HUES64 (cell line): ENCODE measurements at regions not wholly inside any gene's neighbourhood (a gene's known extent, or its start where the extent isn't known, plus 50 kb on each side); places are given as distances from the start of the nearest gene placed in this dataset.

Experiments used
- H3K27ac ChIP-seq: 2 replicates; pipeline ENCODE4 v1.7.0; 2013; ENCODE audit warnings: low read depth, low read length, inconsistent platforms
- H3K27me3 ChIP-seq: 2 replicates; pipeline ENCODE4 v1.6.1; 2013; ENCODE audit warnings: mild to moderate bottlenecking, low read length; ENCODE audit not compliant: insufficient read depth
- H3K36me3 ChIP-seq: 2 replicates; pipeline ENCODE4 v1.6.1; 2013; ENCODE audit warnings: mild to moderate bottlenecking, low read length; ENCODE audit not compliant: insufficient read depth
- H3K4me1 ChIP-seq: 2 replicates; pipeline ENCODE4 v1.6.1; 2013; ENCODE audit warnings: mild to moderate bottlenecking, low read length, moderate library complexity; ENCODE audit not compliant: insufficient read depth
- H3K4me3 ChIP-seq: 2 replicates; pipeline ENCODE4 v1.5.1; 2013; ENCODE audit warnings: mild to moderate bottlenecking, low read length, moderate library complexity
- H3K9ac ChIP-seq: 2 replicates; pipeline ENCODE4 v1.6.1; 2013; ENCODE audit warnings: mild to moderate bottlenecking, low read depth, low read length
- H3K9me3 ChIP-seq: 2 replicates; pipeline ENCODE4 v1.6.1; 2013; ENCODE audit warnings: low read depth, low read length; ENCODE audit not compliant: insufficient read depth
- WGBS: fragments of 150-250, 120-280 bp; methylation state at CpG from one replicate; pipeline ENCODE4 v1.1.7; 2013; ENCODE audit warnings: missing lambda C conversion rate; 5-methylcytosine and 5-hydroxymethylcytosine counted together

- H3K9me3 ChIP-seq: no peaks in the 10 kb centered on the region
- H3K4me3 ChIP-seq: no peak overlapping the region
- H3K27me3 ChIP-seq: no peaks in the 10 kb centered on the region
- H3K36me3 ChIP-seq: no peaks in the 10 kb centered on the region
- peaks cover 7% of the 10 kb centered on the region; the same call in 1 of the 2 replicates for H3K4me1 ChIP-seq
- H3K27ac ChIP-seq: no peak overlapping the region
- H3K9ac ChIP-seq: no peak overlapping the region
- WGBS: 71% methylated on average over 3 of the region's 4 CpGs
These were observed 180.4 kb upstream of the DTNBP1 start for GRCh38 chr6:15843226-15843625.

- WGBS: 82% methylated on average over 3 of the region's 3 CpGs
- H3K4me3 ChIP-seq: no peak overlapping the region
- H3K27ac ChIP-seq: no peak overlapping the region
- no peak overlapping the region for H3K9ac ChIP-seq
- no peaks in the 10 kb centered on the region for H3K9me3 ChIP-seq
- H3K4me1 ChIP-seq: peaks cover 7% of the 10 kb centered on the region; the same call in 1 of the 2 replicates
- no peaks in the 10 kb centered on the region for H3K27me3 ChIP-seq
- no peaks in the 10 kb centered on the region for H3K36me3 ChIP-seq
These were observed 179.9 kb upstream of the DTNBP1 start for GRCh38 chr6:15842727-15843117.

- Histone ChIP-seq H3K9me3 (no peaks in the 10 kb centered on the region), H3K27me3 (no peaks in the 10 kb centered on the region), H3K9ac (no peak overlapping the region), H3K4me1 (peaks cover 7% of the 10 kb centered on the region; the same call in 1 of the 2 replicates), H3K36me3 (no peaks in the 10 kb centered on the region), H3K4me3 (no peak overlapping the region), H3K27ac (no peak overlapping the region)
- WGBS: 90% methylated on average over 9 of the region's 9 CpGs
These were observed 179.3 kb upstream of the DTNBP1 start for GRCh38 chr6:15841937-15842726.

GRCh38 chr6:15839969-15840541 lies 177.2 kb upstream of the DTNBP1 start:
- Histone ChIP-seq H3K27ac (no peak overlapping the region), H3K27me3 (no peaks in the 10 kb centered on the region), H3K9me3 (no peaks in the 10 kb centered on the region), H3K36me3 (no peaks in the 10 kb centered on the region), H3K9ac (no peak overlapping the region), H3K4me1 (peaks cover 7% of the 10 kb centered on the region; the same call in 1 of the 2 replicates), H3K4me3 (no peak overlapping the region)
- 93% methylated on average over 5 of the region's 5 CpGs for WGBS

- Histone ChIP-seq H3K27me3 (no peaks in the 10 kb centered on the region), H3K36me3 (no peaks in the 10 kb centered on the region), H3K27ac (no peak overlapping the region), H3K9me3 (no peaks in the 10 kb centered on the region), H3K9ac (no peak overlapping the region), H3K4me1 (no peaks in the 10 kb centered on the region), H3K4me3 (no peak overlapping the region)
- 96% methylated on average over 5 of the region's 6 CpGs for WGBS
These were observed 174.4 kb upstream of the DTNBP1 start for GRCh38 chr6:15837205-15837604.

GRCh38 chr6:15832841-15833240 lies 170.0 kb upstream of the DTNBP1 start:
- H3K4me1 ChIP-seq: no peaks in the 10 kb centered on the region
- no peak overlapping the region for H3K27ac ChIP-seq
- H3K36me3 ChIP-seq: no peaks in the 10 kb centered on the region
- no peaks in the 10 kb centered on the region for H3K9me3 ChIP-seq
- no peak overlapping the region for H3K4me3 ChIP-seq
- WGBS: no CpG with 5 or more reads among the region's 1 CpG
- H3K9ac ChIP-seq: no peak overlapping the region
- no peaks in the 10 kb centered on the region for H3K27me3 ChIP-seq

- Histone ChIP-seq H3K9ac (no peak overlapping the region), H3K27me3 (no peaks in the 10 kb centered on the region), H3K4me1 (no peaks in the 10 kb centered on the region), H3K4me3 (no peak overlapping the region), H3K9me3 (no peaks in the 10 kb centered on the region), H3K27ac (no peak overlapping the region), H3K36me3 (no peaks in the 10 kb centered on the region)
- WGBS: 94% methylated on average over 4 of the region's 4 CpGs
These were observed 166.3 kb upstream of the DTNBP1 start for GRCh38 chr6:15829156-15829555.

- 92% methylated on average over 8 of the region's 8 CpGs for WGBS
- no peak overlapping the region for H3K4me3 ChIP-seq
These were observed 164.8 kb upstream of the DTNBP1 start for GRCh38 chr6:15827496-15828255.

GRCh38 chr6:15826814-15827318 lies 164.0 kb upstream of the DTNBP1 start:
- H3K4me3 ChIP-seq: no peak overlapping the region
- no peak overlapping the region for H3K9ac ChIP-seq
- no peaks in the 10 kb centered on the region for H3K27me3 ChIP-seq
- H3K27ac ChIP-seq: no peak overlapping the region
- WGBS: 94% methylated on average over 5 of the region's 5 CpGs
- H3K36me3 ChIP-seq: no peaks in the 10 kb centered on the region
- no peaks in the 10 kb centered on the region for H3K4me1 ChIP-seq
- H3K9me3 ChIP-seq: no peaks in the 10 kb centered on the region

More at GRCh38 chr6:15827496-15828255, 164.8 kb upstream of the DTNBP1 start:
- H3K4me1 ChIP-seq: no peaks in the 10 kb centered on the region
- H3K9me3 ChIP-seq: no peaks in the 10 kb centered on the region
- no peak overlapping the region for H3K9ac ChIP-seq
- H3K27me3 ChIP-seq: no peaks in the 10 kb centered on the region
- H3K36me3 ChIP-seq: no peaks in the 10 kb centered on the region
- H3K27ac ChIP-seq: no peak overlapping the region

- Histone ChIP-seq H3K27me3 (no peaks in the 10 kb centered on the region), H3K9me3 (no peaks in the 10 kb centered on the region)
- 91% methylated on average over 8 of the region's 8 CpGs for WGBS
These were observed 162.6 kb upstream of the DTNBP1 start for GRCh38 chr6:15825332-15825930.

GRCh38 chr6:15824811-15825210 lies 162.0 kb upstream of the DTNBP1 start:
- Histone ChIP-seq H3K27me3 (no peaks in the 10 kb centered on the region), H3K9ac (no peak overlapping the region), H3K27ac (no peak overlapping the region), H3K36me3 (no peaks in the 10 kb centered on the region), H3K4me1 (no peaks in the 10 kb centered on the region), H3K9me3 (no peaks in the 10 kb centered on the region), H3K4me3 (no peak overlapping the region)
- 92% methylated on average over 5 of the region's 5 CpGs for WGBS

More at GRCh38 chr6:15825332-15825930, 162.6 kb upstream of the DTNBP1 start:
- Histone ChIP-seq H3K9ac (no peak overlapping the region), H3K4me1 (no peaks in the 10 kb centered on the region), H3K36me3 (no peaks in the 10 kb centered on the region), H3K4me3 (no peak overlapping the region), H3K27ac (no peak overlapping the region)
